CD4-positive, CD25-positive, alpha-beta regulatory T cell (primary cell): ENCODE measurements at regions not wholly inside any gene's neighbourhood (a gene's known extent, or its start where the extent isn't known, plus 50 kb on each side); places are given as distances from the start of the nearest gene placed in this dataset.
"Not testable (repeated sequence)": the region's sequence is repeated elsewhere in the genome, so short reads cannot be mapped to it uniquely, and the experiment has no call there.

Experiments used
- ATAC-seq, 2 donors: fragments of 150-1000 bp; cut with Tn5 transposase; one replicate each; pipeline ENCODE4 v1.10.0; 2021; ENCODE audit warnings: low read depth in 2 of 2, moderate number of reproducible peaks in 2 of 2, moderate library complexity in 1 of 2
- DNase-seq, 3 donors: peaks; one replicate each; pipeline versions ENCODE4 v3.0.0 to v3.0.0-alpha.2; 2012 to 2022; ENCODE audit warnings: mixed read lengths in 1 of 3
- H3K27ac ChIP-seq: one replicate; pipeline ENCODE4 v1.7.0; 2013; ENCODE audit warnings: mild to moderate bottlenecking, low read length; ENCODE audit not compliant: insufficient read depth, poor library complexity, severe bottlenecking
- H3K27me3 ChIP-seq: one replicate; pipeline ENCODE4 v1.7.0; 2013; ENCODE audit warnings: low read length; ENCODE audit not compliant: control insufficient read depth, insufficient read depth
- H3K36me3 ChIP-seq: one replicate; pipeline ENCODE4 v1.7.0; 2013; ENCODE audit warnings: mild to moderate bottlenecking, low read length, moderate library complexity; ENCODE audit not compliant: control insufficient read depth, insufficient read depth
- H3K4me1 ChIP-seq: 2 replicates; pipeline ENCODE4 v1.7.0; 2013; ENCODE audit warnings: mild to moderate bottlenecking, low read length; ENCODE audit not compliant: insufficient read depth, control insufficient read depth, poor library complexity, severe bottlenecking
- H3K4me3 ChIP-seq: one replicate; pipeline ENCODE4 v1.7.0; 2013; ENCODE audit warnings: low read depth, mild to moderate bottlenecking, low read length, moderate library complexity
- H3K9me3 ChIP-seq, 2 experiments: 1 replicate in 1 of 2; 2 replicates in 1 of 2; pipeline ENCODE4 v1.7.0; 2013; ENCODE audit warnings: low read length in 2 of 2, mild to moderate bottlenecking in 1 of 2, moderate library complexity in 1 of 2; ENCODE audit not compliant: control insufficient read depth in 2 of 2
- H3K27ac Mint-ChIP-seq, 3 donors: one replicate each; pipeline ENCODE4 v1.8.0; 2020 to 2022; ENCODE audit warnings: mild to moderate bottlenecking in 3 of 3, mixed read lengths in 3 of 3, moderate library complexity in 2 of 3
- H3K27me3 Mint-ChIP-seq: one replicate; pipeline ENCODE4 v1.8.0; 2022; ENCODE audit warnings: mild to moderate bottlenecking, mixed read lengths
- H3K36me3 Mint-ChIP-seq: one replicate; pipeline ENCODE4 v1.8.0; 2020; ENCODE audit warnings: mixed read lengths
- H3K4me1 Mint-ChIP-seq, 4 donors: one replicate each; pipeline ENCODE4 v1.8.0; 2020 to 2022; ENCODE audit warnings: mixed read lengths in 4 of 4, mild to moderate bottlenecking in 1 of 4
- H3K4me3 Mint-ChIP-seq, 4 donors: one replicate each; pipeline ENCODE4 v1.8.0; 2020 to 2022; ENCODE audit warnings: mild to moderate bottlenecking in 4 of 4, mixed read lengths in 4 of 4, moderate library complexity in 3 of 4
- H3K9me3 Mint-ChIP-seq, 7 donors: one replicate each; pipeline ENCODE4 v1.8.0; 2020 to 2022; ENCODE audit warnings: mixed read lengths in 7 of 7, mild to moderate bottlenecking in 3 of 7, moderate library complexity in 2 of 7

DNA sequence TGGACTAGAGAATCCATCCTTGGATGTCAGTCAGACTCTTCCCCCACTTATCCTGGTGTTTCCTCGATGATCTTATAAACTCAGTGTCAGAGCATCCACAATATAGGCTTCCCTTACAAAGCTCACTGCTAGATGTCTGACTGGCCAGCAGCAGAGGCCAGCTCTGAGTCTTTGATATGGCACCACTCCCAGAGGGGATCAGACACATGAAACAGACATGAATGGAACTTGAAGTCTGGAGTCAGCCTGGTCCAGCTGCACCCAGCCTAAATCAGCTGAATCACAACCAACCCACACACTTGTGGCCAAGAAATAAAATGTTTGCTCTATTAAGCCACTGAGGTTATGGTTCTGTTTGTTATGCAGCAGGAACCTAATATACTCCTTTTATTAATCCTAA lies 129.6 kb upstream of the MED14 start:
- Mint-ChIP-seq H3K36me3 (no peaks in the 10 kb centered on the region), H3K27me3 (peaks cover 13% of the 10 kb centered on the region), H3K4me3 (no peak overlapping the region), H3K9me3 (peaks cover 0 to 9% (median 0%) of the 10 kb centered on the region in 7 donors), H3K4me1 (no peaks in the 10 kb centered on the region), H3K27ac (no peak overlapping the region)
- ATAC-seq (no peak), DNase-seq (no peak)
- Histone ChIP-seq H3K27ac (no peak overlapping the region), H3K9me3 (peaks cover 0 to 5% of the 10 kb centered on the region in 2 experiments), H3K36me3 (no peaks in the 10 kb centered on the region), H3K4me1 (no peaks in the 10 kb centered on the region), H3K27me3 (no peaks in the 10 kb centered on the region), H3K4me3 (no peak overlapping the region)

- H3K27ac Mint-ChIP-seq, result no peak overlapping the region
- DNase-seq (no peak), ATAC-seq (no peak)
- no peaks in the 10 kb centered on the region for H3K27me3 ChIP-seq
- no peak overlapping the region for H3K27ac ChIP-seq
- no peaks in the 10 kb centered on the region for H3K4me1 ChIP-seq
- H3K36me3 Mint-ChIP-seq, result no peaks in the 10 kb centered on the region
- H3K4me3 ChIP-seq, result no peak overlapping the region
- no peaks in the 10 kb centered on the region for H3K36me3 ChIP-seq
- H3K9me3 ChIP-seq, result peaks cover 0 to under 1% of the 10 kb centered on the region in 2 experiments
- peaks cover 0 to 4% (median 0%) of the 10 kb centered on the region in 4 donors for H3K4me1 Mint-ChIP-seq
- no peak overlapping the region for H3K4me3 Mint-ChIP-seq
- peaks cover 0 to 6% (median 0%) of the 10 kb centered on the region in 7 donors for H3K9me3 Mint-ChIP-seq
- peaks cover 6% of the 10 kb centered on the region for H3K27me3 Mint-ChIP-seq
Measured at GRCh38 chrX:40866893-40867292, 131.6 kb upstream of the MED14 start.

DNA sequence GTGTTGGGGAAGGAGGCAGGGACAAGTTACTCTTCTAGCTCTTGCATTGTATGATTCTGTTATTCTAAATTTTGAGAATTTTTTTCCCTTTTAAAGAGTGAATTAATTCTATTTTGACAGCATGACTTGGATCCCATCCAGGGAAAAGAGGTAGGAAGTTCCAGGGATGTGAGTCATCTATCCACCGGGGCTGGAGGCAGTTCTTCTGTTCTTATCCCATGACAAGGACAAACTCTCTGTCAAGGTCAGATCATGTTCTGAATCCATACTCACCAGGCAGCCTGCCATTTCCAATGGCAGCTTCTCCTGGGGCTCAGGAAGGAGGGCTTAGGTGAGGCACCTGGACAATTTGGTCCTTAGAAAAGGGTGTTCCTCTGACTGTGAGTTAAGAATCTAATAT lies 132.0 kb upstream of the MED14 start:
- H3K9me3 ChIP-seq, result no peaks in the 10 kb centered on the region
- no peaks in the 10 kb centered on the region for H3K4me1 ChIP-seq
- H3K4me1 Mint-ChIP-seq, result peaks cover 0 to 4% (median 0%) of the 10 kb centered on the region in 4 donors
- ATAC-seq (no peak), DNase-seq (no peak)
- no peaks in the 10 kb centered on the region for H3K36me3 Mint-ChIP-seq
- H3K27me3 Mint-ChIP-seq, result peaks cover 6% of the 10 kb centered on the region
- no peaks in the 10 kb centered on the region for H3K36me3 ChIP-seq
- peaks cover 0 to 6% (median 0%) of the 10 kb centered on the region in 7 donors for H3K9me3 Mint-ChIP-seq
- no peak overlapping the region for H3K27ac Mint-ChIP-seq
- H3K27ac ChIP-seq, result no peak overlapping the region
- H3K27me3 ChIP-seq, result no peaks in the 10 kb centered on the region
- no peak overlapping the region for H3K4me3 Mint-ChIP-seq
- no peak overlapping the region for H3K4me3 ChIP-seq

GRCh38 chrX:40868868-40869267 lies 133.5 kb upstream of the MED14 start:
- Mint-ChIP-seq H3K27ac (no peak overlapping the region), H3K4me1 (peaks cover 0 to 4% (median 0%) of the 10 kb centered on the region in 4 donors), H3K9me3 (peaks cover 0 to 6% (median 0%) of the 10 kb centered on the region in 7 donors), H3K36me3 (no peaks in the 10 kb centered on the region), H3K4me3 (no peak overlapping the region), H3K27me3 (peaks cover 6% of the 10 kb centered on the region)
- Histone ChIP-seq H3K36me3 (no peaks in the 10 kb centered on the region), H3K27ac (no peak overlapping the region), H3K27me3 (no peaks in the 10 kb centered on the region), H3K4me3 (no peak overlapping the region), H3K4me1 (no peaks in the 10 kb centered on the region), H3K9me3 (no peaks in the 10 kb centered on the region)
- no peak for DNase-seq
- no peak for ATAC-seq

- not testable (repeated sequence) for H3K36me3 ChIP-seq, H3K4me3 Mint-ChIP-seq, H3K9me3 ChIP-seq, H3K27me3 ChIP-seq, H3K4me1 ChIP-seq, H3K27ac ChIP-seq, H3K4me1 Mint-ChIP-seq, H3K27ac Mint-ChIP-seq, ATAC-seq, H3K27me3 Mint-ChIP-seq, DNase-seq, H3K4me3 ChIP-seq, H3K36me3 Mint-ChIP-seq, H3K9me3 Mint-ChIP-seq
Measured at GRCh38 chrX:40870982-40871381, 135.6 kb upstream of the MED14 start.

DNA sequence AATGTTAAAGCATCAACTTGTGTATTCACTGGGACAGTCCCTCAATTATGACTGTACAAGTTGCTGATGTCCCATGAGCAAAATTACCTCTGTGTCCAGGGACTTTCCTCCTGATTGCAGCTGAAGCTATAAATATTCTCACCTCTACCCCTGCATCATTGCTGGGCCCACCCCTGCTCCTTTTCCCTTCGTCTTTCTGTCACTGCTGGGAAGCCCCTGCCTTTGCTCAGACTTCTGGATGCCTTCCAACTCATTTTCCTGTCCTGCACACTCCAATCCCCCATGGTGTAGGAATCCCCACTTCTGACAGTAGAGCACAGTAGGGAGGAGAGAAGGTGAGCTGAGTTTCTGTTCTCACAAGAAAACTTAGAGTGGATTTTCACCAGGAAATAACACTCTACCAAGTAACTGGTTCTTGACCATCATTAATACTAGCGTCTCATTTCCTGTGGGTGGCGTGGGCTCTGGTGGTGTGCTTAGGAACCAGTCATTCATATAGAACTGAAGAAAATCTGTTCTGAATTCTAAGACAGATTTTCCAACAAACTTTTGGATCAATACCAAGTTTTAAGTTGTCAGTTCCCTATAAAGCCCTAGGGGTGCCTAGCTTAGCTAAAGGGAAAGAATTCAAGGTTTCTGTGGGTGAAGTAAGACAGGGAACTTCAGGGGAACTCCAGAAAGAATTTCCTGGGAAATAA lies 136.2 kb upstream of the MED14 start:
- no peaks in the 10 kb centered on the region for H3K36me3 Mint-ChIP-seq
- H3K27ac ChIP-seq, result no peak overlapping the region
- no peaks in the 10 kb centered on the region for H3K27me3 ChIP-seq
- ATAC-seq, result no peak
- no peak overlapping the region for H3K4me3 Mint-ChIP-seq
- H3K27me3 Mint-ChIP-seq, result peaks cover 6% of the 10 kb centered on the region
- peak overlapping the region in 1 of 3 donors; percentile 56 for H3K27ac Mint-ChIP-seq
- H3K9me3 ChIP-seq, result no peaks in the 10 kb centered on the region
- H3K9me3 Mint-ChIP-seq, result peaks cover 0 to 5% (median 0%) of the 10 kb centered on the region in 7 donors
- DNase-seq, result peak in 1 of 3 donors; percentile 18
- H3K4me3 ChIP-seq, result no peak overlapping the region
- no peaks in the 10 kb centered on the region for H3K4me1 ChIP-seq
- no peaks in the 10 kb centered on the region for H3K36me3 ChIP-seq
- H3K4me1 Mint-ChIP-seq, result peaks cover 0 to 4% (median 0%) of the 10 kb centered on the region in 4 donors

- Mint-ChIP-seq H3K9me3 (peaks cover 0 to 4% (median 0%) of the 10 kb centered on the region in 7 donors), H3K4me3 (no peak overlapping the region), H3K27ac (no peak overlapping the region), H3K27me3 (peaks cover 5% of the 10 kb centered on the region), H3K4me1 (peaks cover 0 to 4% (median 0%) of the 10 kb centered on the region in 4 donors), H3K36me3 (no peaks in the 10 kb centered on the region)
- no peaks in the 10 kb centered on the region for H3K9me3 ChIP-seq
- H3K4me1 ChIP-seq, result no peaks in the 10 kb centered on the region
- DNase-seq (no peak), ATAC-seq (no peak)
- no peak overlapping the region for H3K4me3 ChIP-seq
- no peaks in the 10 kb centered on the region for H3K36me3 ChIP-seq
- H3K27me3 ChIP-seq, result no peaks in the 10 kb centered on the region
- no peak overlapping the region for H3K27ac ChIP-seq
Measured at GRCh38 chrX:40872351-40872750, 137.0 kb upstream of the MED14 start.

GRCh38 chrX:40875476-40875875 lies 140.1 kb upstream of the MED14 start:
- Histone ChIP-seq H3K27ac (no peak overlapping the region), H3K36me3 (no peaks in the 10 kb centered on the region), H3K9me3 (no peaks in the 10 kb centered on the region), H3K27me3 (no peaks in the 10 kb centered on the region), H3K4me1 (no peaks in the 10 kb centered on the region), H3K4me3 (no peak overlapping the region)
- Mint-ChIP-seq H3K4me1 (peaks cover 0 to 5% (median 4%) of the 10 kb centered on the region in 4 donors), H3K4me3 (no peak overlapping the region), H3K9me3 (peaks cover 0 to 2% (median 0%) of the 10 kb centered on the region in 7 donors), H3K27ac (no peak overlapping the region), H3K27me3 (no peaks in the 10 kb centered on the region), H3K36me3 (no peaks in the 10 kb centered on the region)
- DNase-seq, result no peak
- ATAC-seq, result no peak
